Motor neuron (in vitro differentiated cells): ENCODE measurements at regions not wholly inside any gene's neighbourhood (a gene's known extent, or its start where the extent isn't known, plus 50 kb on each side); places are given as distances from the start of the nearest gene placed in this dataset.
"Not testable (repeated sequence)": the region's sequence is repeated elsewhere in the genome, so short reads cannot be mapped to it uniquely, and the experiment has no call there.

Experiments
- ATAC-seq, 8 experiments: fragments of 200-7000 bp; cut with Tn5 transposase; replicated peaks in 6 of 8; 2 replicates each; pipeline ENCODE4 v1.8.0; 2021; ENCODE audit warnings: mild to moderate bottlenecking in 8 of 8, moderate library complexity in 8 of 8
- H3K27ac ChIP-seq, 2 donors: fragments of 250-450 bp; sonication (Bioruptor Pico); 2 replicates each; pipeline ENCODE4 v1.9.0; 2021; ENCODE audit warnings: antibody characterized with exemption in 2 of 2, mild to moderate bottlenecking in 2 of 2, moderate library complexity in 1 of 2
- H3K4me1 ChIP-seq, 2 donors: fragments of 250-450 bp; sonication (Bioruptor Pico); replicated peaks in 1 of 2; 2 replicates each; pipeline ENCODE4 v1.6.1; 2021; ENCODE audit warnings: antibody characterized with exemption in 2 of 2, mild to moderate bottlenecking in 2 of 2, moderate library complexity in 1 of 2
- H3K4me3 ChIP-seq, 5 donors: fragments of 250-450 bp; sonication (Bioruptor Pico); 2 replicates each; pipeline ENCODE4 v1.9.0; 2021; ENCODE audit warnings: antibody characterized with exemption in 5 of 5, mild to moderate bottlenecking in 5 of 5, moderate library complexity in 4 of 5
- WGBS, 10 experiments: fragments of 450-650 bp; shearing (Covaris generic); methylation state at CpG; one replicate each; pipeline ENCODE4 v1.0.0; 2022; 5-methylcytosine and 5-hydroxymethylcytosine counted together
- in situ Hi-C, 9 experiments: fragments of 400-800 bp; cut with MboI; loops; one replicate each; pipeline ENCODE4 v1.15.0; 2021; ENCODE audit warnings: low sequenced_read_pairs in 9 of 9, low pct_unique_long_range_greater_than_20kb in 2 of 9; ENCODE audit not compliant: unreplicated experiment in 9 of 9

DNA sequence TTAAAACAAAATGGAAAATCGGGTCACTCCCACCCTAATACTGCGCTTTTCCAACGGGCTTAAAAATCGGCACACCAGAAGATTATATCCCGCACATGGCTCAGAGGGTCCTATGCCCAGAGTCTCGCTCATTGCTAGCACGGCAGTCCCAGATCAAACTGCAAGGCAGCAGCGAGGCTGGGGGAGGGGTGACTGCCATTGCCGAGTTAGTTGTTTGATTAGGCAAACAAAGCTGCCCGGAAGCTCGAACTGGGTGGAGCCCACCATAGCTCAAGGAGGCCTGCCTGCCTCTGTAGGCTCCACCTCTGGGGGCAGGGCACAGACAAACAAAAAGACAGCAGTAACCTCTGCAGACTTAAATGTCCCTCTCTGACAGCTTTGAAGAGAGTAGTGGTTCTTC lies 100.7 kb upstream of the KLHL1 start:
- H3K4me3 ChIP-seq, H3K4me1 ChIP-seq, ATAC-seq, H3K27ac ChIP-seq, in situ Hi-C loops: not testable (repeated sequence)
- WGBS, 10 experiments = 0 to 100% (median 80%) methylated on average over 1 to 9 of the region's 11 CpGs

DNA sequence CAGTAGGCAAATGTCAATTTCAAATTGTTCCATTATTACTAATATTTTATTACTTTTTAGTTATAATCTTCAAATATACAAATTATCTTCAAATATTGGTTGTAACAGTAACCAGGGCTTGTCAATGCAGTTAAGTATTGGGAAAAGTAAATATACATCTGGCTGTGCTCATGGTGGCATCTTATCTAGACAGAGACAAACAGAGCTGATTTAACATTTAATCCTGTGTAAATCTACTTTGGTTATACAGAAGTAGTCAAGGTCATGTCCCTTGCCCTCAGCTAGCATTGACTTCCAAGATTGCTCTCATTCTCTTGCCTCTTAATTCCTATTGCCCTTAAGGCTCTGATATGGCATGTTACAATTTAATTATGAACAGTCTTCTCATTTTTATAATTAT lies 98.4 kb upstream of the KLHL1 start:
- ATAC-seq = no peak
- in situ Hi-C loops = no loop called here
- Histone ChIP-seq H3K4me1 (no peaks in the 10 kb centered on the region), H3K4me3 (no peak overlapping the region), H3K27ac (no peak overlapping the region)

GRCh38 chr13:70203661-70204229 lies 95.5 kb upstream of the KLHL1 start:
- Histone ChIP-seq H3K4me1 (no peaks in the 10 kb centered on the region), H3K4me3 (no peak overlapping the region), H3K27ac (no peak overlapping the region)
- 0 to 100% (median 97%) methylated on average over 1 to 5 of the region's 5 CpGs; no CpG with 5 or more reads in 2 of the 10 experiments for WGBS, 10 experiments
- in situ Hi-C loops = no loop called here
- no peak for ATAC-seq

- ATAC-seq = no peak
- Histone ChIP-seq H3K4me1 (no peaks in the 10 kb centered on the region), H3K4me3 (no peak overlapping the region), H3K27ac (no peak overlapping the region)
- in situ Hi-C loops = no loop called here
Measured at GRCh38 chr13:70191034-70191433, 82.8 kb upstream of the KLHL1 start.

GRCh38 chr13:70189981-70190380 lies 81.7 kb upstream of the KLHL1 start:
- H3K4me1 ChIP-seq = no peaks in the 10 kb centered on the region
- ATAC-seq = no peak
- no peak overlapping the region for H3K27ac ChIP-seq
- H3K4me3 ChIP-seq = no peak overlapping the region
- in situ Hi-C loops = no loop called here
- 0 to 85% (median 50%) methylated on average over 1 to 2 of the region's 2 CpGs; no CpG with 5 or more reads in 1 of the 10 experiments for WGBS, 10 experiments

GRCh38 chr13:70188567-70188966 lies 80.3 kb upstream of the KLHL1 start:
- WGBS, 10 experiments = 20 to 83% (median 75%) methylated on average over 1 to 2 of the region's 2 CpGs; no CpG with 5 or more reads in 6 of the 10 experiments
- Histone ChIP-seq H3K4me3 (no peak overlapping the region), H3K4me1 (no peaks in the 10 kb centered on the region), H3K27ac (no peak overlapping the region)
- ATAC-seq = no peak
- in situ Hi-C loops = no loop called here

DNA sequence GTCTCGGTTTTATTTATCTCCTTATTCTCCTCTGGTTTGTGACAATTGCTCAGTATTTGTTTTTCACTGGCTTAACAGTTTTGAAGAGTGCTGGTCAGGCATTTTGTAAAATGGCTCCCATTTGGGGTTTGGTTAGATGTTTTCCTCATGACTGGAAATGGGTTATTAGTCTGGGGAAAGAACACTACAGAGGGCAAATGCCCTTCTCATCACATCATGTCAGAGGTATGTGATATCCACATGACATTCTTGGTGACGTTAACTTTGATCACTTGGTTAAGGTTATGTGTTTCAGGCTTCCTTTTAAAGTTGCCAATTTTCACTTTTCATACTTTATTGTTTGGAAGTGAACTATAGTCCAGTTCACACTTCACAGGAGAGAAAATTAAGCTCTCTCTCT lies 74.8 kb upstream of the KLHL1 start:
- no peak for ATAC-seq
- Histone ChIP-seq H3K4me3 (no peak overlapping the region), H3K4me1 (no peaks in the 10 kb centered on the region), H3K27ac (no peak overlapping the region)
- WGBS, 10 experiments = 0 to 100% (median 60%) methylated on average over 1 to 2 of the region's 2 CpGs
- in situ Hi-C loops = no loop called here
